ENCODE measurements at regions not wholly inside any gene's neighbourhood (a gene's known extent, or its start where the extent isn't known, plus 50 kb on each side); places are given as distances from the start of the nearest gene placed in this dataset.

GRCh38 chr18:10245846-10246175, 208.6 kb upstream of the APCDD1 start:
- TF ChIP-seq CTCF (conservative IDR thresholded peaks at IDR 0.05; ENCODE audit: low read depth, low read length), result no peak
- DNase-seq (ENCODE audit: low read depth), result no peak
- no peak overlapping the region for H3K4me3 ChIP-seq (ENCODE audit: low read length)

- no peak for DNase-seq (ENCODE audit: low read depth)
- H3K4me3 ChIP-seq (ENCODE audit: low read length), result no peak overlapping the region
- no peak for TF ChIP-seq CTCF (conservative IDR thresholded peaks at IDR 0.05; ENCODE audit: low read depth, low read length)
These were observed 207.3 kb upstream of the APCDD1 start for GRCh38 chr18:10247021-10247741.

GRCh38 chr18:10247742-10248082, 206.7 kb upstream of the APCDD1 start:
- H3K4me3 ChIP-seq (ENCODE audit: low read length), result no peak overlapping the region
- no peak for DNase-seq (ENCODE audit: low read depth)
- TF ChIP-seq CTCF (conservative IDR thresholded peaks at IDR 0.05; ENCODE audit: low read depth, low read length), result no peak

- no peak for TF ChIP-seq CTCF (conservative IDR thresholded peaks at IDR 0.05; ENCODE audit: low read depth, low read length)
- no peak overlapping the region for H3K4me3 ChIP-seq (ENCODE audit: low read length)
- DNase-seq (ENCODE audit: low read depth), result no peak
These were observed 205.7 kb upstream of the APCDD1 start for GRCh38 chr18:10248738-10249137.

GRCh38 chr18:10249270-10249669, 205.2 kb upstream of the APCDD1 start:
- no peak overlapping the region for H3K4me3 ChIP-seq (ENCODE audit: low read length)
- no peak for TF ChIP-seq CTCF (conservative IDR thresholded peaks at IDR 0.05; ENCODE audit: low read depth, low read length)
- DNase-seq (ENCODE audit: low read depth), result no peak

- no peak for TF ChIP-seq CTCF (conservative IDR thresholded peaks at IDR 0.05; ENCODE audit: low read depth, low read length)
- no peak for DNase-seq (ENCODE audit: low read depth)
- no peak overlapping the region for H3K4me3 ChIP-seq (ENCODE audit: low read length)
These were observed 204.6 kb upstream of the APCDD1 start for GRCh38 chr18:10249801-10250200.

GRCh38 chr18:10252494-10252893, 201.9 kb upstream of the APCDD1 start:
- DNase-seq (ENCODE audit: low read depth), result no peak
- no peak for TF ChIP-seq CTCF (conservative IDR thresholded peaks at IDR 0.05; ENCODE audit: low read depth, low read length)
- H3K4me3 ChIP-seq (ENCODE audit: low read length), result no peak overlapping the region
